ENCODE measurements at regions not wholly inside any gene's neighbourhood (a gene's known extent, or its start where the extent isn't known, plus 50 kb on each side); places are given as distances from the start of the nearest gene placed in this dataset.

DNA sequence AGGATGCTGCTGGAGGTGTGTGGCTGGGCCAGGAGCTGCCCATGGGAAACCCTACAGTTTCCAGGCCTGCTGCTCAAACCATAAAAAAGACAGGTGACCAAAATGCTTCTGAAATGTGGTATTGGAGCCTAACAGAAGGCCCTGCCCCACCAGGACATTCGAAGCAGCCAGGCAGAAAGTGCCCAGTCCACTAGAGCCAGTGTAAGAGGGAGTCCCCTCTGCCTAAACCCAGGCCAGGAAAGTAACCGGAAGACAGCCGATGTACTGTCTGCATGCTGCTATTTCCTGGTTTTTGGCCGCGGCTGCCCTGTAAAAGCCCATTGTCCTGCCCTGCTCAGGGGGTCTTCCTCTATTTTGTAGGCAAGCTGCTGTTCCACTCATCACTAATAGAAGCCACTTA, 150.7 kb upstream of the IRX2 start:
- Histone ChIP-seq H3K27ac (ENCODE audit: low read length in 2 of 2) (no peak overlapping the region), H4K20me1 (ENCODE audit: control insufficient read depth, insufficient read depth, low read length, poor library complexity, severe bottlenecking) (no peaks in the 10 kb centered on the region), H3K4me1 (ENCODE audit: control insufficient read depth in 2 of 2, insufficient read depth in 2 of 2, low read length in 2 of 2) (no peaks in the 10 kb centered on the region), H3K9me3 (ENCODE audit: control extremely low read depth in 1 of 3, control insufficient read depth in 2 of 3, insufficient read depth in 1 of 3, low read length in 2 of 3) (peaks cover 0 to 57% (median 0%) of the 10 kb centered on the region in 3 donors), H3K4me2 (replicated peaks; ENCODE audit: low read depth, low read length, poor library complexity, severe bottlenecking) (no peak overlapping the region), H3K36me3 (replicated peaks in 1 of 2; ENCODE audit: control extremely low read depth in 1 of 2, control insufficient read depth in 1 of 2, extremely low read depth in 1 of 2, insufficient read depth in 2 of 2, low read length in 1 of 2) (no peaks in the 10 kb centered on the region), H3K9ac (ENCODE audit: low read length) (no peak overlapping the region), H3K27me3 (replicated peaks in 1 of 4; ENCODE audit: control extremely low read depth in 1 of 4, control insufficient read depth in 3 of 4, insufficient read depth in 4 of 4, low read length in 3 of 4) (no peaks in the 10 kb centered on the region), H2AFZ (ENCODE audit: insufficient read depth, low read depth, low read length, poor library complexity, severe bottlenecking) (no peak overlapping the region), H3K4me3 (ENCODE audit: control extremely low read depth in 1 of 5, extremely low read depth in 1 of 5, insufficient read depth in 1 of 5, low read depth in 2 of 5, low read length in 4 of 5) (no peak overlapping the region), H3K79me2 (ENCODE audit: control insufficient read depth, insufficient read depth, low read length) (no peaks in the 10 kb centered on the region)
- no peak for TF ChIP-seq EZH2 (IDR thresholded peaks at IDR 0.05; ENCODE audit: borderline replicate concordance, insufficient read depth, low read depth, low read length, poor library complexity, severe bottlenecking)
- no peak for TF ChIP-seq CTCF (IDR thresholded peaks at IDR 0.05)
- intact Hi-C loops (cut with micrococcal nuclease), result no loop called here
- ChIA-PET CTCF (no interaction called here), POLR2A (no interaction called here)
- 27% methylated on average over 5 of the region's 5 CpGs for WGBS (ENCODE audit: insufficient coverage)
- no peak overlapping the region for H3K27ac Mint-ChIP-seq
- DNase-seq (no peak), ATAC-seq (ENCODE audit: low read depth) (no peak)
- H3K4me1 Mint-ChIP-seq, result no peaks in the 10 kb centered on the region
- no peak overlapping the region for H3K4me3 Mint-ChIP-seq
- H3K27me3 Mint-ChIP-seq, result no peaks in the 10 kb centered on the region
- H3K9me3 Mint-ChIP-seq (ENCODE audit: insufficient read depth), result peaks cover 3% of the 10 kb centered on the region

DNA sequence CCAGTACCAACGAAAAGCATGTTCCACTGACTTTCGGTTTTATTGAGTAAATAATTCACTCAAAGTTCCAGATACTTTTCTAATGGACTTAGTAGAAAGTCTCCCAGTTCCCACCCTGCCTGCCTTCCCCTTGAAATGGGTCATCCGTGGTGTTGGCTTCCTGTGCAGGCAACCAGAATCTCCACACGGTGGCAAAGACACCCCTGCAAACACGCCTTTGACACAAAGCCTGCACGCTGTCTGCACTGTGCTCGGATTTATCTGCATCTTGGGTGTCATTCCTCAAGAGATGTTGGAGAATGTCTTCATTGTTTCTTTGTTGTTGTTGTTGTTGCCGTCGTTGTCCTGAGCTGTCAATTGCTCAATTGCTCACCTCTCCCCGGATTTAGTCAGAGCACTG, 150.0 kb upstream of the IRX2 start:
- POLR2A ChIA-PET, result no interaction called here
- WGBS (ENCODE audit: insufficient coverage), result 90% methylated on average over 8 of the region's 10 CpGs
- no peaks in the 10 kb centered on the region for H3K4me1 ChIP-seq (ENCODE audit: control insufficient read depth in 2 of 2, insufficient read depth in 2 of 2, low read length in 2 of 2)
- ATAC-seq (ENCODE audit: low read depth) (no peak), DNase-seq (no peak)
- H3K27me3 ChIP-seq (replicated peaks in 1 of 4; ENCODE audit: control extremely low read depth in 1 of 4, control insufficient read depth in 3 of 4, insufficient read depth in 4 of 4, low read length in 3 of 4), result no peaks in the 10 kb centered on the region
- H3K27me3 Mint-ChIP-seq, result no peaks in the 10 kb centered on the region
- no peak overlapping the region for H3K4me3 Mint-ChIP-seq
- H3K36me3 ChIP-seq (replicated peaks in 1 of 2; ENCODE audit: control extremely low read depth in 1 of 2, control insufficient read depth in 1 of 2, extremely low read depth in 1 of 2, insufficient read depth in 2 of 2, low read length in 1 of 2), result no peaks in the 10 kb centered on the region
- no peaks in the 10 kb centered on the region for H3K79me2 ChIP-seq (ENCODE audit: control insufficient read depth, insufficient read depth, low read length)
- H3K4me3 ChIP-seq (ENCODE audit: control extremely low read depth in 1 of 5, extremely low read depth in 1 of 5, insufficient read depth in 1 of 5, low read depth in 2 of 5, low read length in 4 of 5), result no peak overlapping the region
- no peak overlapping the region for H2AFZ ChIP-seq (ENCODE audit: insufficient read depth, low read depth, low read length, poor library complexity, severe bottlenecking)
- no peak overlapping the region for H3K27ac Mint-ChIP-seq
- H3K4me1 Mint-ChIP-seq, result no peaks in the 10 kb centered on the region
- H3K9ac ChIP-seq (ENCODE audit: low read length), result no peak overlapping the region
- no peaks in the 10 kb centered on the region for H4K20me1 ChIP-seq (ENCODE audit: control insufficient read depth, insufficient read depth, low read length, poor library complexity, severe bottlenecking)
- no peak for TF ChIP-seq EZH2 (IDR thresholded peaks at IDR 0.05; ENCODE audit: borderline replicate concordance, insufficient read depth, low read depth, low read length, poor library complexity, severe bottlenecking)
- TF ChIP-seq CTCF (IDR thresholded peaks at IDR 0.05), result no peak
- intact Hi-C loops (cut with micrococcal nuclease), result no loop called here
- H3K27ac ChIP-seq (ENCODE audit: low read length in 2 of 2), result no peak overlapping the region
- H3K9me3 ChIP-seq (ENCODE audit: control extremely low read depth in 1 of 3, control insufficient read depth in 2 of 3, insufficient read depth in 1 of 3, low read length in 2 of 3), result peaks cover 0 to 59% (median 0%) of the 10 kb centered on the region in 3 donors
- peaks cover 3% of the 10 kb centered on the region for H3K9me3 Mint-ChIP-seq (ENCODE audit: insufficient read depth)
- H3K4me2 ChIP-seq (replicated peaks; ENCODE audit: low read depth, low read length, poor library complexity, severe bottlenecking), result no peak overlapping the region
- CTCF ChIA-PET, result no interaction called here
